ENCODE measurements at regions not wholly inside any gene's neighbourhood (a gene's known extent, or its start where the extent isn't known, plus 50 kb on each side); places are given as distances from the start of the nearest gene placed in this dataset.

GRCh38 chr20:58094698-58095097 lies 133.8 kb downstream of the ANKRD60 start:
- CTCF ChIA-PET, result no interaction called here
- Histone ChIP-seq H3K27ac (ENCODE audit: low read depth, low read length) (no peak overlapping the region), H3K27me3 (ENCODE audit: control insufficient read depth, insufficient read depth, low read length) (peaks cover 2% of the 10 kb centered on the region), H3K9me3 (ENCODE audit: control insufficient read depth, insufficient read depth, low read length) (no peaks in the 10 kb centered on the region; the same call in 1 of the 2 replicates), H3K4me3 (ENCODE audit: low read depth, low read length) (no peak overlapping the region)
- POLR2A ChIA-PET, result no interaction called here
- DNase-seq (ENCODE audit: low read depth, low spot score), result no peak
- TF ChIP-seq CTCF (IDR thresholded peaks at IDR 0.05; ENCODE audit: low read depth, low read length), result no peak

GRCh38 chr20:58094160-58094559 lies 134.3 kb downstream of the ANKRD60 start:
- ChIA-PET CTCF (no interaction called here), POLR2A (no interaction called here)
- H3K27ac ChIP-seq (ENCODE audit: low read depth, low read length), result no peak overlapping the region
- H3K27me3 ChIP-seq (ENCODE audit: control insufficient read depth, insufficient read depth, low read length), result peaks cover 2% of the 10 kb centered on the region
- TF ChIP-seq CTCF (IDR thresholded peaks at IDR 0.05; ENCODE audit: low read depth, low read length), result no peak
- no peak for DNase-seq (ENCODE audit: low read depth, low spot score)
- H3K4me3 ChIP-seq (ENCODE audit: low read depth, low read length), result no peak overlapping the region
- H3K9me3 ChIP-seq (ENCODE audit: control insufficient read depth, insufficient read depth, low read length), result no peaks in the 10 kb centered on the region; the same call in 1 of the 2 replicates

DNA sequence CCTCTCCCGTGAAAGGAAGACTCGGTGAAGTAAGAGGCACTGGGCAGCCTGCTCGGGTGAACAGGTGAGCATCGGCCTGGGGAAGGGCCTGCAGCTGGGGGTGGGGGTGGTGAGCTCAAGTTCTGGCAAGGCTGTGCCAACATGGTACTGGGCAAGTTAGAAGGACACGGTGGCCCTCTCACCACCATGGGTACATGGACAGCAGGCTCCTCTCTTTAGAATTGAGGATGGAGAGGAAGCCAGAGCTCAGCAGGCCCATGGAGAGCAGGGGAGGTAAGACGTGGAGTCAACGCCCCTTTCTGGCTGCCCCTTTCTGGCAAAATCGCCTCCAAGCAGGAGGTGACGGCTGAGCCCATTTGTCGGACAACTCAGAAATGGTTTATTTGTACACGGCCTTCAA lies 135.6 kb downstream of the ANKRD60 start:
- no peak for DNase-seq (ENCODE audit: low read depth, low spot score)
- H3K4me3 ChIP-seq (ENCODE audit: low read depth, low read length), result no peak overlapping the region
- H3K27ac ChIP-seq (ENCODE audit: low read depth, low read length), result no peak overlapping the region
- no peak for TF ChIP-seq CTCF (IDR thresholded peaks at IDR 0.05; ENCODE audit: low read depth, low read length)
- H3K27me3 ChIP-seq (ENCODE audit: control insufficient read depth, insufficient read depth, low read length), result peaks cover 2% of the 10 kb centered on the region
- CTCF ChIA-PET, result no interaction called here
- POLR2A ChIA-PET, result no interaction called here
- no peaks in the 10 kb centered on the region; the same call in 1 of the 2 replicates for H3K9me3 ChIP-seq (ENCODE audit: control insufficient read depth, insufficient read depth, low read length)

DNA sequence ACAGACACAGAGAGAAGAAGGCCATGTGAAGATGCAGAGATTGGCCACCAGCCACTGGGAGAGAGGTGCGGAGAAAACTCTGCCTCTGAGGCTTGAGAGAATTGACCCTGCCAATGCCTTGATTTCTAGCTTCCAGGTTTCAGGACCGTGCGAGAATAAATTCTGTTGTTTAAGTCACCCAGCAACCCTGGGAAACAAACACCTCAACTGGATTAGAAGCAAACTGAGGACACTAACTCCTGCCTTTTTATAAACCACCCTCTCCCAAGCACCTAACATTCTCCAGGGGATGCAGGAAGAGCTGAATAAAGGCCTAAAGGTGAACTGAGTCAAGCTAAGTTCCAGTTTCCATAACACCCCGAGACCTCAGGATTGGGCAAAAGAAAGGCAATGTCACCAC lies 136.1 kb downstream of the ANKRD60 start:
- CTCF ChIA-PET, result no interaction called here
- Histone ChIP-seq H3K4me3 (ENCODE audit: low read depth, low read length) (no peak overlapping the region), H3K9me3 (ENCODE audit: control insufficient read depth, insufficient read depth, low read length) (no peaks in the 10 kb centered on the region; the same call in 1 of the 2 replicates), H3K27ac (ENCODE audit: low read depth, low read length) (no peak overlapping the region), H3K27me3 (ENCODE audit: control insufficient read depth, insufficient read depth, low read length) (peaks cover 2% of the 10 kb centered on the region)
- TF ChIP-seq CTCF (IDR thresholded peaks at IDR 0.05; ENCODE audit: low read depth, low read length), result no peak
- DNase-seq (ENCODE audit: low read depth, low spot score), result no peak
- POLR2A ChIA-PET, result no interaction called here

DNA sequence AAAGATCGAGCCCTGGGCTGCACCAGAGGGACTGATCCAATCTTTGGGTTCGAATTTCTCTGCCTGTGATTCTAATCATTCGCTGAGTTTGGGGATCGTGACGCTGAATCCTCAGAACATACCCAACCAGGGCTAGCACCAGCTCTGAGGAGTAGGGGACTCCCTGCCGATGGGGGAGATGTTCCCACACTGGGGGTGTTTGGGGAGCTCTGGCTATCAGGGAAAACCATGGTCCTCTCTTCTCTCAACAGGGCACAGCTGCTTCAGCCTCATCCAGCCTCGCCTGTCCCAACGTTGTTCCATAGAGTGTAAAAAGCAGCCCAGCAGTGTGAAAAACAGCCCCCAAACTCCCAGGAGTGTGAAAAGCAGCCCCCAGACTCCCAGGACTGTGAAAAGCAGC lies 136.6 kb downstream of the ANKRD60 start:
- ChIA-PET POLR2A (no interaction called here), CTCF (no interaction called here)
- TF ChIP-seq CTCF (IDR thresholded peaks at IDR 0.05; ENCODE audit: low read depth, low read length), result no peak
- Histone ChIP-seq H3K27me3 (ENCODE audit: control insufficient read depth, insufficient read depth, low read length) (peaks cover 2% of the 10 kb centered on the region), H3K4me3 (ENCODE audit: low read depth, low read length) (no peak overlapping the region), H3K27ac (ENCODE audit: low read depth, low read length) (no peak overlapping the region), H3K9me3 (ENCODE audit: control insufficient read depth, insufficient read depth, low read length) (no peaks in the 10 kb centered on the region; the same call in 1 of the 2 replicates)
- no peak for DNase-seq (ENCODE audit: low read depth, low spot score)

Measured in AG04450 (cell line).